A673 (cell line): ENCODE measurements at regions not wholly inside any gene's neighbourhood (a gene's known extent, or its start where the extent isn't known, plus 50 kb on each side); places are given as distances from the start of the nearest gene placed in this dataset.

Experiments
- EZH2 ChIP-seq: fragments of 200-600 bp; sonication (generic); IDR thresholded peaks from 2 replicates; pipeline ENCODE4 v1.6.1; 2017; ENCODE audit warnings: borderline replicate concordance, low read depth, mild to moderate bottlenecking, mixed read lengths, antibody characterized with exemption, low read length; ENCODE audit not compliant: poor library complexity, severe bottlenecking
- TF ChIP-seq, protein P1 (sequence below): fragments of 300-800, 200-600 bp; sonication (generic); conservative IDR thresholded peaks from 2 replicates; pipeline ENCODE4 v1.5.1; 2017; ENCODE audit warnings: low read depth, mild to moderate bottlenecking, antibody characterized with exemption, low read length, moderate library complexity, mixed read lengths

DNA sequence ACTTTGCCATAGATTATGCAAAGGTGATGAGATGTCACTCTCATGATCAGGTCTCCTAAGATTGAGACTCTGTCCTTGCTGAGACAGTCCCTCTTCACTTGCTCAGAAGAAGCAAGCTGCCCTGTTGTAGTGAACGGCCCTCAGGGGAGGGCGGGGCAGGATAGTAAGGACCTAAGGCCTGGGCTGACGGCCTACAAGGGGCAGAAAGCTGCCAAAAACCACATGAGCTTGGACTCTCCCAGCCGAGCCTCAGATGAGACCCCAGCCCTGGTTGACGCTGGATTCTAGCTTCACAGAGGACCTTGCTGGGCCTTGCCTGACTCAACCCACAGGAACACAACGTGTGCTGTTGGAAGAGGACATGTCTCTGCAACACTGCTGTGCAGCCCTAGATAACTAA is 1182.5 kb downstream of the TBC1D22A start:
- TF ChIP-seq, protein P1, sequence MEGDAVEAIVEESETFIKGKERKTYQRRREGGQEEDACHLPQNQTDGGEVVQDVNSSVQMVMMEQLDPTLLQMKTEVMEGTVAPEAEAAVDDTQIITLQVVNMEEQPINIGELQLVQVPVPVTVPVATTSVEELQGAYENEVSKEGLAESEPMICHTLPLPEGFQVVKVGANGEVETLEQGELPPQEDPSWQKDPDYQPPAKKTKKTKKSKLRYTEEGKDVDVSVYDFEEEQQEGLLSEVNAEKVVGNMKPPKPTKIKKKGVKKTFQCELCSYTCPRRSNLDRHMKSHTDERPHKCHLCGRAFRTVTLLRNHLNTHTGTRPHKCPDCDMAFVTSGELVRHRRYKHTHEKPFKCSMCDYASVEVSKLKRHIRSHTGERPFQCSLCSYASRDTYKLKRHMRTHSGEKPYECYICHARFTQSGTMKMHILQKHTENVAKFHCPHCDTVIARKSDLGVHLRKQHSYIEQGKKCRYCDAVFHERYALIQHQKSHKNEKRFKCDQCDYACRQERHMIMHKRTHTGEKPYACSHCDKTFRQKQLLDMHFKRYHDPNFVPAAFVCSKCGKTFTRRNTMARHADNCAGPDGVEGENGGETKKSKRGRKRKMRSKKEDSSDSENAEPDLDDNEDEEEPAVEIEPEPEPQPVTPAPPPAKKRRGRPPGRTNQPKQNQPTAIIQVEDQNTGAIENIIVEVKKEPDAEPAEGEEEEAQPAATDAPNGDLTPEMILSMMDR: no peak
- no peak for TF ChIP-seq EZH2
